ENCODE measurements at regions not wholly inside any gene's neighbourhood (a gene's known extent, or its start where the extent isn't known, plus 50 kb on each side); places are given as distances from the start of the nearest gene placed in this dataset.

- Mint-ChIP-seq H3K27ac (ENCODE audit: unreplicated experiment) (no peak overlapping the region), H3K27me3 (ENCODE audit: unreplicated experiment) (no peaks in the 10 kb centered on the region), H3K9me3 (ENCODE audit: unreplicated experiment) (no peaks in the 10 kb centered on the region), H3K4me3 (ENCODE audit: unreplicated experiment) (no peak overlapping the region), H3K36me3 (ENCODE audit: low read depth, unreplicated experiment) (no peaks in the 10 kb centered on the region), H3K4me1 (ENCODE audit: unreplicated experiment) (no peaks in the 10 kb centered on the region)
- DNase-seq (ENCODE audit: low spot score) = no peak
- TF ChIP-seq CTCF (IDR thresholded peaks at IDR 0.05; ENCODE audit: unreplicated experiment) = no peak
Observed at GRCh38 chr12:24081606-24082005, 132.1 kb upstream of the SOX5 start.

- TF ChIP-seq CTCF (IDR thresholded peaks at IDR 0.05; ENCODE audit: unreplicated experiment) = no peak
- Mint-ChIP-seq H3K4me1 (ENCODE audit: unreplicated experiment) (no peaks in the 10 kb centered on the region), H3K36me3 (ENCODE audit: low read depth, unreplicated experiment) (no peaks in the 10 kb centered on the region), H3K9me3 (ENCODE audit: unreplicated experiment) (no peaks in the 10 kb centered on the region), H3K27ac (ENCODE audit: unreplicated experiment) (no peak overlapping the region), H3K4me3 (ENCODE audit: unreplicated experiment) (no peak overlapping the region), H3K27me3 (ENCODE audit: unreplicated experiment) (no peaks in the 10 kb centered on the region)
- no peak for DNase-seq (ENCODE audit: low spot score)
Observed at GRCh38 chr12:24081092-24081529, 131.6 kb upstream of the SOX5 start.

GRCh38 chr12:24080465-24080864 is 131.0 kb upstream of the SOX5 start:
- no peak overlapping the region for H3K4me3 Mint-ChIP-seq (ENCODE audit: unreplicated experiment)
- DNase-seq (ENCODE audit: low spot score) = no peak
- no peaks in the 10 kb centered on the region for H3K27me3 Mint-ChIP-seq (ENCODE audit: unreplicated experiment)
- H3K27ac Mint-ChIP-seq (ENCODE audit: unreplicated experiment) = no peak overlapping the region
- H3K4me1 Mint-ChIP-seq (ENCODE audit: unreplicated experiment) = peaks cover 6% of the 10 kb centered on the region
- no peak for TF ChIP-seq CTCF (IDR thresholded peaks at IDR 0.05; ENCODE audit: unreplicated experiment)
- no peaks in the 10 kb centered on the region for H3K36me3 Mint-ChIP-seq (ENCODE audit: low read depth, unreplicated experiment)
- no peaks in the 10 kb centered on the region for H3K9me3 Mint-ChIP-seq (ENCODE audit: unreplicated experiment)

- no peak overlapping the region for H3K27ac Mint-ChIP-seq (ENCODE audit: unreplicated experiment)
- peaks cover 6% of the 10 kb centered on the region for H3K4me1 Mint-ChIP-seq (ENCODE audit: unreplicated experiment)
- no peaks in the 10 kb centered on the region for H3K36me3 Mint-ChIP-seq (ENCODE audit: low read depth, unreplicated experiment)
Observed at GRCh38 chr12:24079083-24079482, 129.6 kb upstream of the SOX5 start.

GRCh38 chr12:24078318-24078765 is 128.9 kb upstream of the SOX5 start:
- H3K27ac Mint-ChIP-seq (ENCODE audit: unreplicated experiment) = no peak overlapping the region
- no peaks in the 10 kb centered on the region for H3K27me3 Mint-ChIP-seq (ENCODE audit: unreplicated experiment)
- no peak for TF ChIP-seq CTCF (IDR thresholded peaks at IDR 0.05; ENCODE audit: unreplicated experiment)
- H3K4me1 Mint-ChIP-seq (ENCODE audit: unreplicated experiment) = peaks cover 6% of the 10 kb centered on the region
- no peak overlapping the region for H3K4me3 Mint-ChIP-seq (ENCODE audit: unreplicated experiment)
- no peaks in the 10 kb centered on the region for H3K36me3 Mint-ChIP-seq (ENCODE audit: low read depth, unreplicated experiment)
- DNase-seq (ENCODE audit: low spot score) = no peak
- no peaks in the 10 kb centered on the region for H3K9me3 Mint-ChIP-seq (ENCODE audit: unreplicated experiment)

More at GRCh38 chr12:24079083-24079482, 129.6 kb upstream of the SOX5 start:
- H3K4me3 Mint-ChIP-seq (ENCODE audit: unreplicated experiment) = no peak overlapping the region
- H3K27me3 Mint-ChIP-seq (ENCODE audit: unreplicated experiment) = no peaks in the 10 kb centered on the region
- H3K9me3 Mint-ChIP-seq (ENCODE audit: unreplicated experiment) = no peaks in the 10 kb centered on the region
- no peak for TF ChIP-seq CTCF (IDR thresholded peaks at IDR 0.05; ENCODE audit: unreplicated experiment)
- DNase-seq (ENCODE audit: low spot score) = no peak

Measured in endothelial cell (in vitro differentiated cells).